Retinal pigment epithelial cell (primary cell): ENCODE measurements at regions not wholly inside any gene's neighbourhood (a gene's known extent, or its start where the extent isn't known, plus 50 kb on each side); places are given as distances from the start of the nearest gene placed in this dataset.

Source experiments
- DNase-seq: peaks from one replicate; pipeline ENCODE4 v3.0.0-alpha.2; 2010; ENCODE audit warnings: low read depth
- H3K4me3 ChIP-seq: 2 replicates; pipeline ENCODE4 v1.5.1; 2011; ENCODE audit warnings: mild to moderate bottlenecking, low read length, control low read depth, moderate library complexity
- TF ChIP-seq, protein P1 (sequence below): conservative IDR thresholded peaks from 2 replicates; pipeline ENCODE4 v1.5.1; 2011; ENCODE audit warnings: low read depth, low read length, control low read depth, inconsistent platforms

DNA sequence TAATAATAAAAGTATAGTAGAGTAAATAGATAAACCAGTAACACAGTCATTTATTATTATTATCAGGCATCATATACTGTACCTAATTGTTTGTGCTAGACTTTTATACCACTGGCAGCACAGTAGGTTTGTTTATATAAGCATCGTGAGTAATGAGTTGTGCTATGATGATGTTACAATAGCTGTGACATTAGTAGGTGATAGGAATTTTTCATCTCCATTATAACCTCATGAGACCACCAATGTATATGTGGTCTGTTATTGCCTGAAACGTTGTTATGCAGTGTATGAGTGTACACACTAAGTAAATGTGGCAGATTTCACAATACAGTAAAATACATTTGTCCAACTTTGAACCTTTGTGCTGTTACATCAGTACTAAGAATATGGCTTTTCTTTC, 72.7 kb upstream of the SPATA31D4 start:
- DNase-seq: no peak
- H3K4me3 ChIP-seq: no peak overlapping the region
- TF ChIP-seq, protein P1, sequence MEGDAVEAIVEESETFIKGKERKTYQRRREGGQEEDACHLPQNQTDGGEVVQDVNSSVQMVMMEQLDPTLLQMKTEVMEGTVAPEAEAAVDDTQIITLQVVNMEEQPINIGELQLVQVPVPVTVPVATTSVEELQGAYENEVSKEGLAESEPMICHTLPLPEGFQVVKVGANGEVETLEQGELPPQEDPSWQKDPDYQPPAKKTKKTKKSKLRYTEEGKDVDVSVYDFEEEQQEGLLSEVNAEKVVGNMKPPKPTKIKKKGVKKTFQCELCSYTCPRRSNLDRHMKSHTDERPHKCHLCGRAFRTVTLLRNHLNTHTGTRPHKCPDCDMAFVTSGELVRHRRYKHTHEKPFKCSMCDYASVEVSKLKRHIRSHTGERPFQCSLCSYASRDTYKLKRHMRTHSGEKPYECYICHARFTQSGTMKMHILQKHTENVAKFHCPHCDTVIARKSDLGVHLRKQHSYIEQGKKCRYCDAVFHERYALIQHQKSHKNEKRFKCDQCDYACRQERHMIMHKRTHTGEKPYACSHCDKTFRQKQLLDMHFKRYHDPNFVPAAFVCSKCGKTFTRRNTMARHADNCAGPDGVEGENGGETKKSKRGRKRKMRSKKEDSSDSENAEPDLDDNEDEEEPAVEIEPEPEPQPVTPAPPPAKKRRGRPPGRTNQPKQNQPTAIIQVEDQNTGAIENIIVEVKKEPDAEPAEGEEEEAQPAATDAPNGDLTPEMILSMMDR: no peak

DNA sequence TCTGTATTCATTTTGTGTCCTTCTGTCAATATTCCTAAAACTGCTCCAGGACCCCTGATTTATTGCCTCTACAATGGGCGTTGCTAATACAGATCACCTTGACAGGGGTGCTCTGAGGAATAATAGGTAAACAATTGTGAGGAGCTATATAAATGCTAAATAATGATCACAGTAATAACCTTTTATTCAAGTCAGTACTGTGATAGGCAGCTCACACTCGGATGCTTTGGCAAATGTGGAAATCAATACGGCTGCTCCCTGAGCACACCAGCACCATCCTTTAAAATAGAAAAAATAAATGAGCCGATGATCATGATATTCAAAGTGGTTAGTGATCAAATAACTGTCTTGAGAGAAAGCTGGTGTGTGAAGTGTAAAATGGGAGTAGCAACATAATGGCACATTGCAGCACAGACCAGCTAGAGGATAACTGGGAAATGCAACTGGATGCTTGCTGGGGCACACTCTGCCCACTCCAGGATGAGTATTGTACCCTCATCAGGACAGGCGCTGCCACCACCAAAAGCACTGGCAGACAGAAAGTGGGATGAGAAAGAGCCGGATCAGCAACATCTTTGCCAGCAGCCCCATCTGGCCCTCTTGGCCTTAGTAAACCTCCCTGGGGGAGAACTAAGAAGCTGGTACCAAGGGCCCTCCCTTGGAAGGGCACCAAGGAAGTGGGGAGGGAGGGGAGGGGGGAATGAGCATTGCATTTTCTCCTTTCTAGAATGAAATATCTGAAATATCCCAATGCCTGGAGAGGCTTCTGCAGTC, 69.4 kb upstream of the SPATA31D4 start:
- TF ChIP-seq, protein P1: no peak
- DNase-seq: no peak
- H3K4me3 ChIP-seq: no peak overlapping the region

DNA sequence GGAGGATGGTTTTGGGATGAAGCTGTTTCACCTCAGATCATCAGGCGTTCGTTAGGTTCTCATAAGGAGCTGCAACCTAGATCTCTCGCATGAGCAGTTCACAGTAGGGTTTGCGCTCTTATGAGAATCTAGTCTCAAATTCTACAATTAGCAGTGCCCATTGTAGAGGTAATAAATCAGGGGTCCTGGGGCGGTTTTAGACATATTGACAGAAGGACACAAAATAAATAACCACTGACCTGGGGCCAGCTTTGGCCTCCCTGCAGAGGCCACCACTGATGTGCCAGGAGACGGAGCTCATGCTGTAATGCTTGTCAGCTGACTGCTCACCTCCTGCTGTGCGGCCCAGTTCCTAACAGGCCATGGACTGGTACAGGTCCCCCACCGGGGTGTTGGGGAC, 67.6 kb upstream of the SPATA31D4 start:
- DNase-seq: no peak
- TF ChIP-seq, protein P1: no peak
- no peak overlapping the region for H3K4me3 ChIP-seq

DNA sequence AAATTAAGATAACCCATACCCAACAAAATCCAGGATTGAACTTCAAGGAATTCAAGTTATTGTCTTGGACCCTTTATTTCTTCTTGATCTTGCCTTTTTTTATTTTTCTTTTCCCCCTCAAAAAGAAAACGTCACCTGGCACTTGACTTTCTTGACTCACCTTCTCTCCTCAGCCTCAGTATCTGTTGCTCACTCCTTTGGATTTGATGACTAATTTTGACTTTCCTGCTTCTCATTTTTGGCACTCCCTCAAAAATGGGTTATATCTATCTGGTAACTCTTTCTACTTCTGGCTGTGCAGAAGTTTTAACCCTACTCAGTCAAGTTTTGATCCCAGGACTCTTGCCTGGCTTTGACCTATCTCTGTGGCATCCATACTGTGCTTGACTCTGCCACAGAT, 66.6 kb upstream of the SPATA31D4 start:
- no peak overlapping the region for H3K4me3 ChIP-seq
- no peak for DNase-seq
- TF ChIP-seq, protein P1: no peak

DNA sequence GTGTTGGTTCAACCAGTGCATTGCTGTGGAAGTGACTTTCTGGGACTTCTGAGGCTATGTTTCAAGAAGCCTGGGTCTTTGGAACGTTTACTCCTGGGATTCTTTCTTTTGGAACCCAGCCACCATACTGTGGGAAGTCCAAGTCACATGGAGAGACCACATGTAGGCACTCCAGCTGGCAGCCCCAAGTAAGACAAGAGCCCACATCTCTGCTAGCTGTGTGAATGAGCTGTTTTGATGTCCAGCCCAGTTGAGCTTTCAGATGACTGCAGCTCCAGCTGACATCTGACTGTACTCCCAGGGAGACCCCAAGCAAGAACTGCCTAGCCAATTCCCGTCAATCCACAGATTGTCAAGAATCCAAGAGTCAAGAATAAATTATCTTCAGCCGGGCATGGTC, 60.1 kb upstream of the SPATA31D4 start:
- TF ChIP-seq, protein P1: no peak
- DNase-seq: no peak
- no peak overlapping the region for H3K4me3 ChIP-seq

DNA sequence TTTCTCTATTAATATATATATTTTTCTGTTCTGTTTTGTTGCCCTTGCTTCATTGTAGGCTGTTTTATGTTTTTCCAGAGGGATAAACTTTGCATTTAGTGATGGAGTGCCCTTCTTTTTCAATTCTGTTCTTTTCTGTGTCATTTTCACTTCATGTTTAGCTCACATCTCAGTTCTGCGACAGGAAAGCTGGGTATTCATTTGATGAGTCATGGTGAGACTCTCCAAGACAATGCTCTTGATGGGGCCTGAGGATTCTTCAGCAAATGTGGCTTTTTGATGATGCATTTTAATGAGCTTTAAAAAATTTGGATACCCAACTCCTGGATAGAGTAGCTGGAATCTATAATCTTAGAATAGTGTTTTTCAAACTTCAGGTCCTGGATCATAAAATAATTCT, 56.5 kb upstream of the SPATA31D4 start:
- DNase-seq: no peak
- H3K4me3 ChIP-seq: no peak overlapping the region
- TF ChIP-seq, protein P1: no peak

DNA sequence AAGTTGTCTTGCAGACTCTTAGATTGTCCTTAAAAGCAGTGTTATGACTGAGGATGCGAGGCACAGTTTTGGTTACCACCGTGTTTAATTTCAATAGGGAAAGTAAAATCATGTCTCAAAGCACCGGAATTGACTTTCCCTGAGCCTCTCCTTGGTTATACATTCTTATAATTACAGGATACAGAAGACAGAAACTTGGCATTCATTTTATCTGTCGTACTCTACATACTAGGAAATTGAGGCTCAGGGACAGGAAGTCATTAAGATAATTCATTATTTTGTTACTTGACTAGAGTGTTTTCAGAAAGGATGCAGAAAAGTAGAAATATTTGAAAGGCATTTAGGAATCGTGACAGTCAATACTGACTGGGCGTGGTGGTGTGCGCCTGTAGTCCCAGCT, 54.0 kb upstream of the SPATA31D4 start:
- TF ChIP-seq, protein P1: no peak
- no peak overlapping the region for H3K4me3 ChIP-seq
- no peak for DNase-seq
